SIG-M5 (cell line): ENCODE measurements at regions not wholly inside any gene's neighbourhood (a gene's known extent, or its start where the extent isn't known, plus 50 kb on each side); places are given as distances from the start of the nearest gene placed in this dataset.
"Not testable (repeated sequence)": the region's sequence is repeated elsewhere in the genome, so short reads cannot be mapped to it uniquely, and the experiment has no call there.

Experiments used
- DNase-seq: peaks from one replicate; lab custom pipeline; 2025; lab: John Stamatoyannopoulos, UW

DNA sequence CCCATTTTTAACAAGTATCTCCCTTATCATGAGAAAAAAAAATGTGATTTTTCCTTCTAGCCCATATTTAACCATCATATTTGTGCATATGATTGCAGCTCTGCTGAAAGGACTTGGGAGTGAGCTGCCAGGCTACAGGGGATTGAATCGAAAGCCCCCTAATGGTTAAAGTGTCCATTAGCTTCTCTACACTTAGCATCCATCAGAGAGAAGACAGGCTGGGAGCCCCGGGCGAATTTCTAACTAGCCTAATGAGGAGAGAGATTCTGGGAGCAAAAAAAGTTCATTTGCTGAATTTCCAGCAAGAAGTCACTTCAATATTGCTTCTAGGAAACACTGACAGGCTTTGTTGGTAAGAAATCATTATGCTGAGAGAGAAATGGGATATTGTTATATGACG is 848.8 kb downstream of the TDRD15 start:
- DNase-seq, result no peak

DNA sequence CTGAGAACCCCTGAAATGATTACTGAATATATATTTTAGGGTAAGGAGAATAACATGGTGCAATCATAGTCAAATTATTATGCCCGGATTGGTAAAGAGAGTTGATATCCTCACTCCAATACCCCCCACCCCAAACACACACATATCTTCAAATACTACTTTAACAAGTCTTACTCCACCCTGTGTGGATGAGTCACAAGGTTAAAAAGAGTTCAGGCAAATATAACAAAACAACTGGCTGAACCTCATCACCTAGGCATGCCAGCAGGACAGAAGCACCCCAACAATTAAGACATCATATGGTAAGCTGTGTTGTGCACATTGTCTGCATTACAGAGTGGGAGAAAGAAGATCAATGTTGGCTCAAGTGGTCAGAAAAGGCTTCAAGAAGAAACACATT is 857.4 kb downstream of the TDRD15 start:
- DNase-seq, result no peak

DNA sequence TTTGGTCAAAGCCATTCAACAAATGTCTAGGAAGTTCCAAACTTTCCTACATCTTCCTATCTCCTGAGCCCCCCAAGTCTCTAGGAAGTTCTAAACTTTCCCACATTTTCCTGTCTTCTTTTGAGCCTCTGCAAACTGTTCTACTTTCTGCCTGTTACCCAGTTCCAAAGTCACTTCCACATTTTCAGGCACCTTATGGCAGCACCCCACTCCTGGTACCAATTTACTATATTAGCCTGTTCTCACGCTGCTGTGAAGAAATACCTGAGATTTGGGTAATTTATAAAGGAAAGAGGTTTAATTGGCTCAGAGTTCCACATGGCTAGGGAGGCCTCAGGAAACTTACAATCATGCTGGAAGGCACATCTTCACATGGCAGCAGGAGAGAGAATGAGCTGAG is 869.2 kb downstream of the TDRD15 start:
- DNase-seq, result no peak

DNA sequence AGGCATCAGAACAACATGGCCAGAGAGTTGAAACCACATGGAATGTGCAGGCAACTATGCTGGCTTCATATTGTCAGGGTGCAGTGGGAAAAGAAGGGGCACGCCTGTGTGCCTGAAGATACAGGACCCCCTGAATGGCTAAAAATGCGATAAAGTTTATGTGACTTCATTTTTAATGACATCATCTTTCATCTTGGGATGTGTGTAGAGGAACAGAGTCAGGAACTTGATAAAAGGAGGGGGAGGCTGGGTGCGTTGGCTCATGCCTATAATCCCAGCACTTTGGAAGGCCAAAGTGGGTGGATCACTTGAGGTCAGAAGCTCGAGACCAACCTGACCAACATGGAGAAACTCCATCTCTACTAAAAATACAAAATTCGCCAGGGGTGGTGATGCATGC is 872.6 kb downstream of the TDRD15 start:
- DNase-seq, result no peak

DNA sequence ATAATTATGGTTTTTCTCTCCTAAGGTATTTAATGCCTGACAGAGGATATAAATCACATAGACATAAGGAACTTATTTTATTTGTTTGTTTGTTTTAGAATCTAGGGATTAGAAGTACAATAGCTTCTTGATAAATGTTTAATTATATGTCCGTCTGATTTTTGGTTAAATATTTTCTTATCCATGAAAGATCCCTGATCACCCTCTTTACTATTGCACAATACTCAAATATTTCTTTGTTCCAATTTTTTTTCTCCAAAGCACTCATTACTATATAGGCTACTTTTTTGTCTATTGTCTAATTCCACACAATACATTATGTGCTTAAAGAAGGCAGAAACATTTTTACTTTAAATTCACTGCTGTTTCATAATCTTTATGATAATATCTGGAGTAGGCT is 875.8 kb downstream of the TDRD15 start:
- DNase-seq, result no peak

DNA sequence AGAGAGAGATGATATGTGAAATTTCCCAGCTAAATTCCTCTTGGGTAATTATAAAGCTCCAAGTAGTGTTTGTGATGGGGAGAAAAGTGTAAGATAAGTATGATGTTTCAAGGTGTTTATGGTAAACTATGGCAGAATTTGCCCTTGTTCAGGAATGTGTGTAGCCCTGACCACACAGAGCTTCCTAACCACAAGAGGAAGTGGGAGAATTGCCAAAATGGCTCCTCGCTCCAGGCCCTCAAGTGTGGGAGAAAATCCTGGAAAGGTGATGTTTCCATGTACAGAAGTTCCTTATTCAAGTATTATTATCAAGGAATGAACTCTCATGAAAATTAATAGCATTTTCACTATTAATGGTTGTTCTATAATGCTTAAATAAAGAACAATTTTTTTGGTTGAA is 878.3 kb downstream of the TDRD15 start:
- no peak for DNase-seq

DNA sequence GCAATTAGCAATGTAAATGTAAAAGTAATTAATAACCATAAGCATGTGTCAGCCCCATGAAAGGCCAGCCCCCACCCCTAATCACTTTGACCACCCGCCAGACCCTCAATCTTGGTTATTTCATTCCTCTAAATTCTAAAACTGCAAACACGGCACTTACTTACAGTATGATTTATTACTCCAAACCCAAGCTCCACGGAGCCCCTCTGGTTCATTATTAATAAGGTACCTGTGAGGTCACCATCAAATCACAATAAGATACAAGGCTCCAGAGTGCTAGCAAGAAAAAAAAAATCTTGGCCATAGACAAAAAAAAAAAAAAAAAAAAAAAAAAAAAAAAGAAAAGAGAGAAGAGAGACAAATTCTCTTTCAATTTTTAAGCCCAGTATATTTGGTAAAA is 879.5 kb downstream of the TDRD15 start:
- DNase-seq, result no peak

DNA sequence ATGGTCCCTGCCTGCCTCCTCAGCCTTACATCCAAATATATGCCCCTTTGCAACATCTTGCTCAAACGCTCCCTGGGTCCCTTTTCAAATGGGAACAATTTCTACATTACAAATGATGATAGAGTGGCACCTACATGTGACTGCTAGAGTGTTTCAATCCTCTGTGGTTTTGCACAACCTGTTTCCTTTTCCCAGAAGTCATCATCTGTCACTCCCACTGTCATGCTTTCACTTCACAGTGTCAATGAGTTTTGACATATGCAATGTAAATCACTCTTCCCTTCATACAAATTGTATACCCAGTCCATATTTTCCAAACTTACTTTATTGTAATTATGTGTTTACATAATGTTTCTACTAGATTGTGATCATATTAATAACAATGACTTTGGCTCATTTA is 887.3 kb downstream of the TDRD15 start:
- no peak for DNase-seq

DNA sequence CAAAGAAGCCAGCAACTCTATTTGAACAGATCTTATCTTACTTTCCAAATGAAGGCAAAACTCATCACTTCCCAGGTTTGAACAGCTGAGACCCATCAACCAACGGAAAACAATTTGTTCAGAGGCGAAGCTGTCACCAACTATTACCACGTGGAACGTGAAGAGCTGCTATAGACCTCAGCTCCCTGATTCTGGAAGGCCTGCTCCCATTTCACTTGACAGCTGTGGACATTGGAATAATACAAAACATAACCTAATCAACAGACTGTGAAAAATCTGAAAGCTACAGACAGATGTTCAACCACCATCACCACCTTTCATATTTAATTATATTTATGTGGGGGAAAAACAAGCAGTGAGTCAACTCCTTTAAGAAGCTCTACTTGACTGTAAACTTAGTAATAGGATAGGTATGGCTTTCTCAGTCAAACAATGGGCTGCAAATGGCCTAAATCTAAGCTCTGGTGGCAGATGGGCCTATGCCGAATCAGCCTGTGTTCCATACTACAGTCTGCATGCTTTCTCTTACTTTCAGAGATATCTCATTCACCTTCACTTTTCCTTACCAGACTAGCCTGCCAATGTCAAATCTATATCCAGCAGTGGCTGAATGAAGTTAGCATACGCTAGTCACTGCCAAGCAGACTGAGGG is 896.4 kb downstream of the TDRD15 start:
- no peak for DNase-seq

DNA sequence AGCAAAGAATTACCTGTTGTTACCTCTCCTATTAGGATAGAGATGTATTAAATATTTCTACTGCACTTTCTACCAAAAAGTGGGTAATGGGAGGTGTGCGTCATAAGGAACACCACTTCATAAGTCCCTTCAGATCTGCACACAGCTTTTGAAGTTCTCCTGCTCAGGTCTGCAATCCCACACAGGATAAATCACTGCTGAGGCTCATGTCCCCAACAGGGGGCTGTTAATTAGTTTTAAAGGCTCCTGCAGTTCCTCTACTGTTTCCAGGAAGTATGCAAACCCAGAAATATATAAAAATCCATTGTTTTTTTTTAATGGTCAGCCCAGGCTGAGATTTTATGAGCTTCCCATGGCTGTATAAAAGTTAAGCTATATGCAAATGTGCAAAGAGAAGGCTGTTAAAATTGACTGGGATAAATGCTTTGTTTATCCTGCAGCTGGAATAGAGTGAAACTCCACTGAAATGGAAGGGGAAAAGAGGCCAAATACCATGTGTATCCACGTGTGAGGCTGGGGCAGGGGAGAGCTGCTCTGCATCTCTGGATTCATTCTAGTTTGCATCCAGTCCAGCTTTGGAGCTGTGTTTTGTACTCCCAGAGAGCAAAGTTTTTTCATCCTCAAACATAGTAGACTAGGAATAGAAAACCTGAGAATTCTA is 903.7 kb downstream of the TDRD15 start:
- no peak for DNase-seq

DNA sequence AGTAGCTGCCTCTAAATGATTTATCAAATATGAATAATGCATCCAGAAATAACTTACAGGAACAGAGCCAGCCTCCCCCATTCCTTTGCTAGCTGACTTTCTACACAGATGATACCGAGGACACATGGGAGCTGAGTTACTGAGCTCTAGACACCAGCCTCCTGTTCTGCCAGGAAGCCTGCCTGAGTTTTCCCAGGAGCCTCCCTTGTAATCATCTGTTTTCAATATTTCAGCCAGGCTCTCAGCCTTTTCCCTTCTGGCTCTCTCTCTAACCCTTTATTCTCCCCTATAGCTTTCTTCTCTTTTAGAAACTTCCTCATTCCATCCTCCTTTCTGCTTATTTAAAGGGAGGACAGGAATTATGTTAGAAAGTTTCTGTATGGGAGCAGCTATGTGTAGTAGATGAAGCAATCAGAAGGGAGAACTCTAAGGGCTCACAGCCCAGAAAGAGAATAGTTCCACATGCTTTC is 911.6 kb downstream of the TDRD15 start:
- no peak for DNase-seq

DNA sequence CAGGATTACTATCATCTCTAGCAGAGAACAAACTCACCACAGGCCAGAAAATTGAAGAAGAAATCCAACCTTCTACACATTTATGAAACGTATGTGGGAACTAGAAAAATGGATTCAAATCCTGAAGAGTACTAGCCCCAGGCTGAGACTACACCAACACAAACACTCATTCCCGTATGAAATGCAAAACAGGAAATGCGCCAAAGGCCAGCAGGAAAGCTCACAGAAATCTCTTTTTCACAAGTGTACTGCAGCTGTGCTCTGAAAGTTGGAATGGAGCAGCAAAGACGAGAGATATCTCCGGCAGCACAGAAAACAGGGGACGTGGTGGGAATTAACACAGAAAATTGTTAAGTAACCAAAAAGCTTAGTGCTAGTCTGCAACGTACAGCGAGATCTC is 913.5 kb downstream of the TDRD15 start:
- DNase-seq, result no peak

DNA sequence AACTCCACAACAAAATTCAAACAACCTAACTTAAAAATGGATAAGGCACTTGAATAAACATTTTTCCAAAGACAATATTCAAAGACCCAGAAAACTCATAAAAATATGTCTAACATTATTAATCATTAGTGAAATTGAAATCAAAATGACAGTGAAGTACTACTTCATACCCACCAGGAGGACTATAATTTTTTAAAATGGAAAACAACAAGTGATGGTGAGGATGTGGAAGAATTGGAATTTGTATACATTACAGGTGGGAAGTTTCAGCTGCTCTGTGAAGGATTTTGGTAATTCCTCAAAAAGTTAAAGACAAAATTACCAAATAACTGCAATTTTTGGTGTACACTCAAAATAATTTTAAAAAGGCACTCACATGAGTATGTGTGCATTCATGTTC is 920.0 kb downstream of the TDRD15 start:
- DNase-seq, result no peak

DNA sequence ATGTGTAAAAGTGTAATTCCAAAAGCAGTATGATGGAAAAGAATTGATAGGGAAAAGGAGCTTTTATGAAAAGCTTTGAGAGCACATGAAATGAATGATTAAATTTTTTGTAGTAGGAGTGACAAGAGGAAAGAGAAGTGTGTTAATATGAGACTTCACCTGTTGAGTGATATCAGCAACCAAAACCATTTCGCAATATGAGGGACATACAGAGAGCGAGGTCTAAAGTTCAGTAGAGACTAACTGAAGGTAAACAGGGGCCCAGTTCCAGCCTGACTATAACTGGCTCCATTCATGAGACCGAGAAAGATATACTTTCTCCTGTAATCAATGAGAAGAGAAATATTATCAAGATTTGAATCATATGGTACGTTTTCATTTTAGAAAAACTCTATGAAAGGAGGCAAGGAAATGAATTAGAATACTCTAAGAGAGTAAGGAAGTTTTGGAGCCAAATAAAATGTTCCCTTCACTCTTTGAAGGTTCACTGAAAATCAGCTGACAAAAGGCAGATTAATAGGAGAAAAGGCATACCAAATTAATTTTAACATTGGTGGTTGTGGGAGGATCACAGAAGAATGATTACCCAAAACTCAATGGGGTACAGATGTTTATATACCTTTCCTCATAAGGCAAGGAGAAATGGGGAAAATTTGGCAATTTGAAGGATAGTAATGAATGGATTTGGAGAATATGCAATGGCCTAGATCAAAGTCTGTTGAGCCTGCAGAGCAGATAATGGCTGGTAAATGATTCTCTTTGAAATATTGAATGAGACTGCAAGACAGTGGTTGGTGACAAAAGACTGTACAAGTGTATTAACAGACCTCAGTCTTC is 932.2 kb downstream of the TDRD15 start:
- no peak for DNase-seq

DNA sequence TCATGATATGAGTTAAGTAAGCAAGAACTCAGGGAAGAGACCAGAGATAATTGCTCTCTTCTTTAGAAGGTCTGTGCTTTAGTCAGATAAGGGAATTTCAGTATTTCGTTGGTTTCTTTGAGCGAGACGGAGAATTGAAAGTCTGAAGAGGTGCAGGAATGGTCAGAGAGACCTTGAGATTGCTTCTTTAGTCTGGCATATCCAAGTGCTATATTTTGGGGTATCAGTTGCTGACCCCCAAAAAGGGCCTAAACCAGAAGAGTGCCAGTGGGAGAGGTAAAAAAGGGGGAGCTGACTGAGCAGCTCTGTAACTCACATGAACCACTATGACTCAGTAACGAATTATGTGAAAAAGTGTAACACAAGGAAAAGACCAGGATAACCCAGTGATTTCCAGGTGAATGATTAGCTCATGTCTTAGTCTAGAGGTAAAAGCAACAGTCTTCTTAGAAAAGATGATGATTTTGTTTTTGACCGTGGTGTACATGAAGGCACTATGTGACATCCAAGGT is 932.9 kb downstream of the TDRD15 start:
- DNase-seq, result no peak

DNA sequence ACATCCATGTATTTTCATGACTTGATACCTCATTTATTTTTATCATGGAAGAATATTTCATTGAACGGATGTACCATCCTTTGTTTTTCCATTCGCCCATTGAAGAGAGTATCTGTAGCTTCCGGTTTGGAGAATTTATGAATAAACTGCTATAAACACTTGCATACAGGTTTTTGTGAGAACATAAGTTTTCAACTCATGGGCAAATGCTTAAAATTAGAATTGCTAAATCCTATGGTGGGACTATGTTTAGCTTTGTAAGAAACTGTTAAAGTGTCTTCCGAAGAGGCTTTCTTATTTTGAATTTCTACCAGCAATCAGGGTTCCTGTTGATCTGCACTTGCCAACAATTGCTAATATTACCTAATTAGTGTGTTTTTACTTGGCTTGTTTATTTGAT is 938.9 kb downstream of the TDRD15 start:
- no peak for DNase-seq

DNA sequence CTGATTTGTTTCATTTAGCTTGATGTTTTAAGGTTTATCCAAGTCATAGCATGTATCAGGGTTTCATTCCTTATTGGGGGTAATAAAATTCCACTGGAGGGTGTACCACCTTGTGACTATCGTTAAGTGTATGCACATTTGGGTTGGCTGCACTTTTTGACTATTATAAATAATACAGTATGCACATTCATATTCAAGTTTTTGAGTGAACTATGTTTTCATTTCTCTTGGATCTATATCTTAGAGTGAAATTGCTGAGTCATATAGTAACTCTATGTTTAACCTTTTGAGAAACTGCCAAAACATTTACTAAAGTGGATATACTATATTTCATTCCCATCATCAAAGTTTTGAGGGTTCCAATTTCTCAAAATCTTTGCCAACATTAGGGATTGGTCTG is 952.7 kb downstream of the TDRD15 start:
- no peak for DNase-seq

DNA sequence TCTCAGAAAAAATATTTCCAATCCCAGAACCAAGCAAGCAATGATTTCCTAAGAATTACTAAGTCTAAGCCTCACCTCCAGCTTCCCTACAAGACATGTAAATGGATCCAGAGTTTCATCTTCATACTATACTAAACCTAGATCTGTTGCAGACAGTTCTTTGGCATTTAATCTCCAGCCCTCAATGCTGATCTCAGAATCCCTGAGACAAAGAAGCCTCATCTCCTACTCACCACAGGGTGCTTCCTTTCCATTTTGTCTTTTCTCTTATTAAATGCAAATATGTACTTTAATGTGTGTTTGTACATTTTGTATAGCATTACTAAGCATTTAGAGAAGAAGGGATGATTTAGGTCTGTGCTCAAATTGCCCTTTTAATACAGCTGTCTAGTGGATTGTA is 954.9 kb downstream of the TDRD15 start:
- no peak for DNase-seq

DNA sequence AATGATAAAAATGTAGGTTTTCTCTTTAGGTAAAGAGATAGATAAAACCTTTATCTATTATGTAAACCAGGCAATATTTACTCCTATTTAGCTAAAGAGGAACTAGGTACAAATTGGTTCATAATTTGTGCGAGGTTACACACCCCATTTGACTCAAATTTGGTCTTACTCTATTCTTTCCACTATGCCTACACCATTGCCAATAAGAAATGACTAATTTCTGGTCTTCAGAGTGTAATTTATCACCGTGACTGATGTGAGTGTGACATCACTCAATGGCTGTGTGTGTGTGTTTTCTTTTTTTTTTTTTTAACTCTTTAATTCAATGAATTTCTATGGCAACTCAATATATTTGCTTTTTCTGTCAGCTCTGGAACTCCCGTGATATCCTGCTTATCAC is 955.8 kb downstream of the TDRD15 start:
- no peak for DNase-seq

DNA sequence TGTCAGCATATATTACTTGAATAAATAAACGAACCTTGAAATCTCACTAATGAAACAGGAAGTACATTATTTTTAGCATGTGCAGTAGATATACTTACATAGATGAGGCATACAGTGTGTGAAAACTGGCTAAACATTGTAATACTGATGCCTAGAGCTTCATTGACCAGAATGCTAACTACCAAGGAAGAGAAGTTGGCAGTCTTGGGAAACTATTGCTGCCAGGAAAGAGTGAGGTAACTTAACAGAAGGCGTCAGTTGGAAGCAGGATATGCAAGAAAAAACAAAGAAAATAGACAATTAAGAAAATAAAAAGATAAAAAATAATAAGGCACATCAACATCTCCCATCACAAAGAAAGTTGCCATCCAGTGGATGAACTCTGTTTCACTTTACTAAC is 963.0 kb downstream of the TDRD15 start:
- DNase-seq, result no peak

DNA sequence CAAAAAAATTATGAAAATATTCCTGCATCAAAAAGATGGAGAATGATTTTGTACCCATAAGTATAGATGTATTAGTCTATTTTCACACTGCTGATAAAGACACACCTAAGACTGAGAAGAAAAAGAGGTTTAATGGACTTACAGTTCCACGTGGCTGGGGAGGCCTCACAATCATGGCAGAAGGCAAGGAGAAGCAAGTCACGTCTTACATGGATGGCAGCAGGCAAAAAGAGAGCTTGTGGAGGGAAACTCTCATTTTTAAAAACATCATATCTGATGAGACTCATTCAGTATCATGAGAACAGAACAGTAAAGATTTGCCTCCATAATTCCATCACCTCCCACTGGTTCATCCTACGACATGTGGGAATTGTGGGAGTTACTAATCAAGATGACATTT is 979.8 kb downstream of the TDRD15 start:
- DNase-seq, result not testable (repeated sequence)

DNA sequence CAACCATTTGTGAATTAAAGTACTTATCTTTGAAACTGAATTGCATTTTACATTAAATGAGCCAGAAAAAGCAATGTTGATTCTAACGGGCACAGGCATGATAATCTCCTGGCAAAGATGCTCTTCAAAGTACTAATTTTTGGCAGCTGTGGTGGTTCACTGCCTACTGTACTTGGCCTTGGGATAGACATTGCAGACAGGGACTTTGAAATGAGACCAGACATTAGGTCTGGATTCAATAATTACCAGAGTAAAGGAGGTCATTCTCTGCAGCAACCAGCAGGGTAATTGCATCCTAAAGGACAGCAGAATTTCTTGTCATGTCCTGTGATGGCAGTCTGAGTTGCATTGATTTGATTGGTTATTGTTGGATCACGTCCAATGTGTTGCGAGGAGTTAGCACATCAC is 986.5 kb downstream of the TDRD15 start:
- no peak for DNase-seq

DNA sequence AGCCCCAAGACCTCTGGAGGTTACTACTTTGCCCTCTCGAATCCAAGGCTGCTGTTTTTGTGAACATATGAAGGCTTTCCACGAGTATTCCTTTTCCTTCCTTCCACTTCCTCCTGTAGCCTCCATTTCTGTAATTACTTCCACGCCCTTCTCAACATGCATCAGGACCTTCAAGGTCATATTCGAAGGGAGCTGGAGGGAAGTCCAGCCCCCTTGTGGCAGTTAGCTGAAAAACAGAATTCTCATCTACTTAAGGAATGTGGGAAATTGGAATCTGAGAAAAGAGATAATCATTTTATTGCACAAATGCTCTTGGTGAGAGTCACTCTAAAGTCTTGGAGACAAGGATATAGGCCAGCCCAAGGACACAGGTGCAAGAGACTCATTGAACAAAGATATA is 1000.2 kb downstream of the TDRD15 start:
- DNase-seq, result no peak
